Prostate gland (tissue), 2 donors: ENCODE measurements at regions not wholly inside any gene's neighbourhood (a gene's known extent, or its start where the extent isn't known, plus 50 kb on each side); places are given as distances from the start of the nearest gene placed in this dataset.

Experiments used
- POLR2A ChIP-seq: fragments of 450-650 bp; IDR thresholded peaks from one replicate; pipeline ENCODE4 v1.6.1; 2016; ENCODE audit warnings: antibody characterized with exemption, mild to moderate bottlenecking
- POLR2AphosphoS5 ChIP-seq: sonication (generic); formaldehyde crosslinking; IDR thresholded peaks from one replicate; pipeline ENCODE4 v1.6.1; 2017; ENCODE audit warnings: antibody characterized with exemption
- TF ChIP-seq, protein P1 (sequence below), 4 experiments: fragments of 200-600 bp in 2 of 4; fragments of 450-650 bp in 2 of 4; sonication (generic) in 2 of 4; IDR thresholded peaks; 1 replicate in 3 of 4; 2 replicates in 1 of 4; pipeline ENCODE4 v1.5.1; 2016 to 2019; ENCODE audit warnings: antibody characterized with exemption in 4 of 4, mild to moderate bottlenecking in 2 of 4, moderate library complexity in 2 of 4

DNA sequence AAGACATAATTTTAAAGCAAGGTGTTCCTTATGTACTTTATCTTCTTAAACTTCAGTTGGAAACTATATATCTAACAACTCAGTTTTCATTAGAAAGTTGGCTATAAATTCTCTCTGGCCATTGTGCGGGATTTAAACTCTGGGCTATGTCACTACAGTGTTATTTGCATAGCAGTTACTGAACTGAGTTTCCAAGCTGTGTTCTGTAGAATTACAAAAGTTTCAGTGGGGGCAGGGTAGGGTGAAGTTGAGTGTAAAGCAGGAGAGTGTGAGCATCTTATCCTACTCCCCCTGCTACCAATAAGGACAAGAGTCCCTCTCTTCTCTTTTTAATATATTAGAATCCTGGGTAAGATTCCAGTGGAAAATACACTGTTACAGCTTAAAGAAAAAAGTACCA is 254.5 kb upstream of the SLITRK2 start:
- TF ChIP-seq POLR2AphosphoS5 = no peak
- TF ChIP-seq, protein P1, sequence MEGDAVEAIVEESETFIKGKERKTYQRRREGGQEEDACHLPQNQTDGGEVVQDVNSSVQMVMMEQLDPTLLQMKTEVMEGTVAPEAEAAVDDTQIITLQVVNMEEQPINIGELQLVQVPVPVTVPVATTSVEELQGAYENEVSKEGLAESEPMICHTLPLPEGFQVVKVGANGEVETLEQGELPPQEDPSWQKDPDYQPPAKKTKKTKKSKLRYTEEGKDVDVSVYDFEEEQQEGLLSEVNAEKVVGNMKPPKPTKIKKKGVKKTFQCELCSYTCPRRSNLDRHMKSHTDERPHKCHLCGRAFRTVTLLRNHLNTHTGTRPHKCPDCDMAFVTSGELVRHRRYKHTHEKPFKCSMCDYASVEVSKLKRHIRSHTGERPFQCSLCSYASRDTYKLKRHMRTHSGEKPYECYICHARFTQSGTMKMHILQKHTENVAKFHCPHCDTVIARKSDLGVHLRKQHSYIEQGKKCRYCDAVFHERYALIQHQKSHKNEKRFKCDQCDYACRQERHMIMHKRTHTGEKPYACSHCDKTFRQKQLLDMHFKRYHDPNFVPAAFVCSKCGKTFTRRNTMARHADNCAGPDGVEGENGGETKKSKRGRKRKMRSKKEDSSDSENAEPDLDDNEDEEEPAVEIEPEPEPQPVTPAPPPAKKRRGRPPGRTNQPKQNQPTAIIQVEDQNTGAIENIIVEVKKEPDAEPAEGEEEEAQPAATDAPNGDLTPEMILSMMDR (IDR thresholded peaks at IDR 0.05) = no peak
- TF ChIP-seq POLR2A = no peak
